GM12875 (cell line): ENCODE measurements at regions not wholly inside any gene's neighbourhood (a gene's known extent, or its start where the extent isn't known, plus 50 kb on each side); places are given as distances from the start of the nearest gene placed in this dataset.

Experiments
- H3K4me3 ChIP-seq: one replicate; pipeline ENCODE4 v1.5.1; 2011; ENCODE audit warnings: low read depth, low read length, control low read depth
- TF ChIP-seq, protein P1 (sequence below): IDR thresholded peaks from 2 replicates; pipeline ENCODE4 v1.5.1; 2011; ENCODE audit warnings: low read depth, mild to moderate bottlenecking, control low read depth, inconsistent platforms, low read length, moderate library complexity, borderline replicate concordance; ENCODE audit not compliant: insufficient read depth

- no peak overlapping the region for H3K4me3 ChIP-seq
- TF ChIP-seq, protein P1, sequence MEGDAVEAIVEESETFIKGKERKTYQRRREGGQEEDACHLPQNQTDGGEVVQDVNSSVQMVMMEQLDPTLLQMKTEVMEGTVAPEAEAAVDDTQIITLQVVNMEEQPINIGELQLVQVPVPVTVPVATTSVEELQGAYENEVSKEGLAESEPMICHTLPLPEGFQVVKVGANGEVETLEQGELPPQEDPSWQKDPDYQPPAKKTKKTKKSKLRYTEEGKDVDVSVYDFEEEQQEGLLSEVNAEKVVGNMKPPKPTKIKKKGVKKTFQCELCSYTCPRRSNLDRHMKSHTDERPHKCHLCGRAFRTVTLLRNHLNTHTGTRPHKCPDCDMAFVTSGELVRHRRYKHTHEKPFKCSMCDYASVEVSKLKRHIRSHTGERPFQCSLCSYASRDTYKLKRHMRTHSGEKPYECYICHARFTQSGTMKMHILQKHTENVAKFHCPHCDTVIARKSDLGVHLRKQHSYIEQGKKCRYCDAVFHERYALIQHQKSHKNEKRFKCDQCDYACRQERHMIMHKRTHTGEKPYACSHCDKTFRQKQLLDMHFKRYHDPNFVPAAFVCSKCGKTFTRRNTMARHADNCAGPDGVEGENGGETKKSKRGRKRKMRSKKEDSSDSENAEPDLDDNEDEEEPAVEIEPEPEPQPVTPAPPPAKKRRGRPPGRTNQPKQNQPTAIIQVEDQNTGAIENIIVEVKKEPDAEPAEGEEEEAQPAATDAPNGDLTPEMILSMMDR: no peak
Measured at GRCh38 chr4:137394018-137394417, 138.3 kb downstream of the PCDH18 start.

DNA sequence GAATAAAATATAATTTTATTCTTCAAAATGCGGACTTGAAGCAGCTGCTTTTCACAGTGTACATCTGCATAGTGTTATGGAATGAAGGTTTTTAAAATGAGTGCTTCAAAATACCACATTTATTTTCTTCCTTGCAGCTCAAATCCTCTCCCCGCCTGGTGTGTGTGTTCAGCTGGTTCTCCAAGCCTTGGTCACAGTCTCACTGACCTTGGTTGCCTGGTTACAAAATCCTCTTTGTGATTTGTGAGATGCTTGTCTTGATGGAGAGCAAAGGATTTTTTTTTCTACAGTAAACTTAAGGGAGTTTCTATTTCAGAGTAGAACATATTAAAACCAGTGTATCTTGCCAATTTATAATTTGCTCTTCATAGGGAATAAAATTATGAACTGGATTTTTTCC is 139.2 kb downstream of the PCDH18 start:
- H3K4me3 ChIP-seq: no peak overlapping the region
- TF ChIP-seq, protein P1: no peak

- H3K4me3 ChIP-seq: no peak overlapping the region
- TF ChIP-seq, protein P1: no peak
Measured at GRCh38 chr4:137390707-137391106, 141.6 kb downstream of the PCDH18 start.

- no peak overlapping the region for H3K4me3 ChIP-seq
- TF ChIP-seq, protein P1: no peak
Measured at GRCh38 chr4:137389911-137390520, 142.3 kb downstream of the PCDH18 start.

DNA sequence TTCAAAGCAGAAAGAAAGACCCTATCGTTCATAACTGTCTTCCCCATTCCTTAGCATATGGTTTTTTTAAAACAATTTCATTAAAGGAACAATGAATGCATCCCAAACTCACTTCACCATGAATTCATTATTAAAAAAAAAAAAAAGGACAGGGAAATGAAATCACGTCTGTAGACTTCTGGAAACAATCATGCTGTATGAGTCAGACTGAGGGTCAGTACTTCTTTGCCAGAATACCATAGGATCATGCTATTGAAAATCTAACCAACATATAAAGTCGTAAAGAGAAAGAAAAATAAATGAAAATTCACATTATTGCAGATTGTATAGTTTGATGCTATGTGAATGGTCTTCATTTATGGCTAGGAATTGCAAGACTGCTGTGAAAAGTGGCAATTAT is 144.4 kb downstream of the PCDH18 start:
- TF ChIP-seq, protein P1: no peak
- H3K4me3 ChIP-seq: no peak overlapping the region

GRCh38 chr4:137384476-137384875 is 147.8 kb downstream of the PCDH18 start:
- no peak overlapping the region for H3K4me3 ChIP-seq
- TF ChIP-seq, protein P1: no peak

GRCh38 chr4:137378821-137379220 is 153.5 kb downstream of the PCDH18 start:
- no peak overlapping the region for H3K4me3 ChIP-seq
- TF ChIP-seq, protein P1: no peak
